ENCODE measurements at regions not wholly inside any gene's neighbourhood (a gene's known extent, or its start where the extent isn't known, plus 50 kb on each side); places are given as distances from the start of the nearest gene placed in this dataset.
"Not testable (repeated sequence)": the region's sequence is repeated elsewhere in the genome, so short reads cannot be mapped to it uniquely, and the experiment has no call there.

DNA sequence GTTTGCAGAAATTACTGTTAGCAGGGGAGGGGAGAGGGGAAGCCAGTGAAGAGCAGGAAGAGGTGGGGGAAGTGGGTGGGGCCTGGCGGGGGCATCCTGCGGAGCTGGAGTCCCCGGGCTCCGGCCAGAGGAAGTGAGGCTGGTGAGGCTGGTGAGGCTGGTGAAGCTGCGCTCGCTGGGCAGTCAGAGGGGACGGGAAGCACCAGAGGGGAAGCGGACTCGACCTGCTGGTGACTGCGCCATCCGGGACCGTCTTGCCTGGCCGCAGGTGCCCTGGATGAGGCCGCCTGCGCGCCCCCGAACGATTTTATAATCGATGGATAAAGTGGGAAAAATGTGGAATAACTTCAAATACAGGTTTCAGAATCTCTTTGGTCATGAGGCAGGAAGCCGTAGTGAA, 635.3 kb upstream of the MARCKS start:
- no peak for DNase-seq (ENCODE audit: low read depth in 2 of 3, low spot score in 2 of 3)

DNA sequence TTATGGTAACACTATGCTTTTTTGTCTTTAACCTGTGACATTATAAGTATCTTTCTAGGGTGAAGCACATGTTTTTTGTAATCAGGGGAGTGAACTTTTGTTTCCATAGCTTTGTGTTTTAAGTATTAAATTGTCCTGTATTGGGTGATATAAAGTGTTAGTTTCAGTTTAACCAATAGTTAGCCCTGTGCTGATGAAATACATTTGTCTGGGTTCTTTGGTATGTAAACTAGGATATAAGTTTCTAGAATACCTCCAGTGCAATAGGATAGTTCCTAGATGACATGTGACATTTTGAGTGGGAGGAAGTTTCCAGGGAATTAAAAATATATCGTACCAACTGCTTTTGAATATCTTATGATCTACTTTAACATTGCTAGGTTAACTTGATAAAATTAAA, 611.0 kb upstream of the MARCKS start:
- no peak for DNase-seq (ENCODE audit: low read depth in 2 of 3, low spot score in 2 of 3)

- DNase-seq (ENCODE audit: low read depth in 2 of 3, low spot score in 2 of 3) = no peak
Observed at GRCh38 chr6:113248532-113248931, 608.6 kb upstream of the MARCKS start.

GRCh38 chr6:113254194-113254593, 603.0 kb upstream of the MARCKS start:
- not testable (repeated sequence) for DNase-seq (ENCODE audit: low read depth in 2 of 3, low spot score in 2 of 3)

DNA sequence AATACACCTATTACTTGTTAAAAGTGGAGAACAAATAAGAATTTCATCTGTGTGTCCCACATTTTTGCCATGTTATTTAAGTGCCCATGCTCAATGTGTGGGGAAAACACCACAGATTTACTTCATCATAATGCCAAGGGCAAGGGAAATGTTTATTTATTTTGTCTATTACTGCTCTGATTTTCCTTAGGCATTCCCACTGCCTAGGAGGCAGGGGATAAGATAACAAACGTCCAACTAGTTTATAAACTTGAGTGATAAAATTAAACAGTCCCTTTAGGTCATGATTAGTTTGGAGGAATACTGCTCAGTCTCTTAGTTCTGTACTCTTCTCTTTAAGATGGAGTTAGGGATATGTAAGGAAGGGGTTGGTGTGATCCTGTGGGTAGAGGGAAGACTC, 598.4 kb upstream of the MARCKS start:
- no peak for DNase-seq (ENCODE audit: low read depth in 2 of 3, low spot score in 2 of 3)

DNA sequence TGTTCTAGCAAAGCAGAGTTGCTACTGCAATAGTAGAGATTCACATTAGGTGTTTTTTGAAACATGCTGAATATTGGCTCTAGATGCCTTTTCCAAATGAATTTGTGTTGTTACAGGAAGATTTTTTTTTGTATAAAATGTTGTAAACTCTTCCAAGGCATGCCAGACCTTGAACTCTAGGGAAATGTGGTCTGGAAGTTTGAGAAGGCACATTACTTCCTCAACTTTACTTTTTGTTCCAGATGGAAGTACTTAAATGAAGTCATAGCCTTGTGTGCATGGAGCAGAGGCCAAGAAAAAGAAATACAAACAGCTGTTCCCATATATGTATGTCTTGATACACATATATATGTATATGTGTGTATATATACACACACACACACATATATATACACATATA, 585.7 kb upstream of the MARCKS start:
- DNase-seq (ENCODE audit: low read depth in 2 of 3, low spot score in 2 of 3) = no peak

GRCh38 chr6:113276601-113277000, 580.5 kb upstream of the MARCKS start:
- DNase-seq (ENCODE audit: low read depth in 2 of 3, low spot score in 2 of 3) = no peak

- DNase-seq (ENCODE audit: low read depth in 2 of 3, low spot score in 2 of 3) = no peak
Observed at GRCh38 chr6:113277111-113277510, 580.0 kb upstream of the MARCKS start.

DNA sequence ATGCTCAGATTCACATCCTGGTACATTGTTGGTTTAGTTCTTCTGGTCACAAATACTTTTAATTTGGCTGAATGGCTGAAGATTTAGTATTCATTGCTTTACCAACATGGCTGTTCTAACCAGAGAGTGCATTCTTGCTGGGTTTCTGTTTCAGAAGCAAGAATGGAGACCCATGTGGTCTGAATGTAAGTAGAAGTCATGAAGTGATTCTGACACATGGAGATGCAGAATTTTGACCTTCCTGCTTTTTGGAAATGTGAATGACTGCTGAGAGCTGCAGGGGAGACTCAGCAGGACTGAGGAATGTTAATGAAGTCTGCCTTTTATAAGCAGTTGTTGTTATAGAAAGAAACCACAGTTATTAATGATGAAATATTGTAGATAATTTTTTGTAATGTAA, 576.1 kb upstream of the MARCKS start:
- no peak for DNase-seq (ENCODE audit: low read depth in 2 of 3, low spot score in 2 of 3)

GRCh38 chr6:113281431-113281830, 575.7 kb upstream of the MARCKS start:
- no peak for DNase-seq (ENCODE audit: low read depth in 2 of 3, low spot score in 2 of 3)

GRCh38 chr6:113287396-113287795, 569.7 kb upstream of the MARCKS start:
- no peak for DNase-seq (ENCODE audit: low read depth in 2 of 3, low spot score in 2 of 3)

GRCh38 chr6:113288409-113288808, 568.7 kb upstream of the MARCKS start:
- DNase-seq (ENCODE audit: low read depth in 2 of 3, low spot score in 2 of 3) = no peak

DNA sequence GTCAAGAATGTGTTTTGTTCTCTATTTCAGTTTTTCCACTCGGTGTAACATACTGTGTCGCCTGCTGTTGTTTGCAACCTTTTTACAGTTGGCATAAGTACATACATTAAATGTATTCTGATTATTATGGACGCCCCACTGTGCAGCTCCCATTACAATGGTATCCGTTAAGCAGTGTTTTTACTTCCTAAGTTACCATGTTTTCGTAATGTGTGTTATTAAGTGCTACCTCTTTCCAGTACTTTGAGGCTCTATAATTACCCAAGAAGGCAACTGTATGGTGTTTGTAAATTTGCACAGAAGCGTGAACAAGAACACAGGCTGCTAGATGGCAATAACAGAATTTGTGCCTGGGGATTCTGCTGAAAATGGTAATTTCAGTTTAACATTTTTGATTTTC, 568.0 kb upstream of the MARCKS start:
- DNase-seq (ENCODE audit: low read depth in 2 of 3, low spot score in 2 of 3) = no peak

- no peak for DNase-seq (ENCODE audit: low read depth in 2 of 3, low spot score in 2 of 3)
Observed at GRCh38 chr6:113290684-113291083, 566.5 kb upstream of the MARCKS start.

- no peak for DNase-seq (ENCODE audit: low read depth in 2 of 3, low spot score in 2 of 3)
Observed at GRCh38 chr6:113291751-113292445, 565.2 kb upstream of the MARCKS start.

GRCh38 chr6:113292646-113293422, 564.3 kb upstream of the MARCKS start:
- DNase-seq (ENCODE audit: low read depth in 2 of 3, low spot score in 2 of 3) = no peak

- no peak for DNase-seq (ENCODE audit: low read depth in 2 of 3, low spot score in 2 of 3)
Observed at GRCh38 chr6:113293423-113293740, 563.8 kb upstream of the MARCKS start.

- no peak for DNase-seq (ENCODE audit: low read depth in 2 of 3, low spot score in 2 of 3)
Observed at GRCh38 chr6:113299531-113299930, 557.6 kb upstream of the MARCKS start.

GRCh38 chr6:113301651-113302050, 555.5 kb upstream of the MARCKS start:
- DNase-seq (ENCODE audit: low read depth in 2 of 3, low spot score in 2 of 3) = no peak

DNA sequence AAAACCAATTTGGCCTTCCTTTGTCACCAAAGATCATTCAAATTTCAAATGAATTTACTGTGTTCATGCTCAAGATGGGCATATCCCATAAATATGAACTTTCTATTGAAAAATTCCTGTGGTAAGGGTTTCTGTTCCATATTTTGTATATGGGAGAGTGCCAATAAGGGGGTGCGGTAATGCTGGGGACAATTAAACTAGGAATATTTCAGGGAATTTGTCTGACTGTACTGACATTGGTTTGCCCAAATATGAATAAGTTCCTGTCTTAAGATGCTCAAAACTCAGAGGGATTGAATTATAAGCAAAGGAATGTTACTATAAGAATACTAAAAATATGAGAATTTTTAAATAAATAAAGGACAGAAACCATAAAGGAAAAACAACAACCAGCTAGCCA, 553.0 kb upstream of the MARCKS start:
- DNase-seq (ENCODE audit: low read depth in 2 of 3, low spot score in 2 of 3) = no peak

DNA sequence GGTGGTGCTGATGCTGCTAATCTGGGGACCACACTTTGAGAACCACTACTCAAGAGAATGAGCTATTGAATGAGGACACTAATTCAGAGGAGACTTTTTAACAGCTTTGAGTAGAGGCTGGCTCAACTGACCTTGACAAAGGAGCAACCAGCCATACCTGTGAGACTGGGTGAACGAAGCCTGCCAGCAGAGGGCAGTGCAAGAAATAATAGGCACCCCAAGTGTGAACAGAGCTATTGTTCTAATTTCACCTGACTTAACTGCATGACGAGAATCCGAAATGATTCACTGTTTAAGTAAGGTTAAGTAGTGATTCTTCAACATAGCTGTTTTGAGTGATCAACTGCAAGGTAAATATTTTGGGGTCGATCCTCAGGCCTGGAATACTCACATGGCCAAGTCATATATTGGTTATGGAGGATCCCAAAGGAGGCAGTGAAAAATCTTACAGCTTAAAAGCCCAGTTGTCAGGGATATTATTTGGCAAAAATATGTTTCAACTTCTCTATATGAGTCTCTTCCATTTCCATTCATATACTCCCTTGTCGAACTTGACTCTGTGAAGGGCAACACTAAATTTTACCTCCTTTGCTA, 550.5 kb upstream of the MARCKS start:
- peak in 2 of 3 donors; percentile 27 to 59 for DNase-seq (ENCODE audit: low read depth in 2 of 3, low spot score in 2 of 3)

GRCh38 chr6:113308266-113308665, 548.9 kb upstream of the MARCKS start:
- no peak for DNase-seq (ENCODE audit: low read depth in 2 of 3, low spot score in 2 of 3)
